Panc1 (cell line): ENCODE measurements at regions not wholly inside any gene's neighbourhood (a gene's known extent, or its start where the extent isn't known, plus 50 kb on each side); places are given as distances from the start of the nearest gene placed in this dataset.

Source experiments
- CTCF ChIP-seq: fragments of 450-650 bp; IDR thresholded peaks from 2 replicates; pipeline ENCODE4 v1.5.1; 2017; ENCODE audit warnings: mild to moderate bottlenecking
- POLR2AphosphoS5 ChIP-seq: IDR thresholded peaks from 2 replicates; pipeline ENCODE4 v1.6.1; 2012; ENCODE audit warnings: mild to moderate bottlenecking, low read depth, low read length, moderate library complexity
- REST ChIP-seq, 2 experiments: IDR thresholded peaks; 2 replicates each; pipeline ENCODE4 v1.6.1; 2011 to 2012; ENCODE audit warnings: low read depth in 2 of 2, control low read depth in 1 of 2, low read length in 1 of 2, mild to moderate bottlenecking in 1 of 2, moderate library complexity in 1 of 2; ENCODE audit not compliant: insufficient read depth in 1 of 2
- SIN3A ChIP-seq: IDR thresholded peaks from 2 replicates; pipeline ENCODE4 v1.6.1; 2012; ENCODE audit warnings: low read depth, mild to moderate bottlenecking, low read length, moderate library complexity, borderline replicate concordance; ENCODE audit not compliant: insufficient read depth
- TCF7L2 ChIP-seq: IDR thresholded peaks from 2 replicates; pipeline ENCODE4 v1.6.1; 2011; ENCODE audit warnings: mild to moderate bottlenecking, low read depth, low read length, inconsistent platforms

- TF ChIP-seq CTCF (no peak), POLR2AphosphoS5 (no peak), REST (IDR thresholded peaks at IDR 0.05; ENCODE audit: insufficient read depth in 1 of 2, low read depth in 2 of 2, low read length in 1 of 2) (no peak), SIN3A (no peak), TCF7L2 (no peak)
These were observed 102.7 kb downstream of the CRYAA start for GRCh38 chr21:43271452-43272020.
